ENCODE measurements at regions not wholly inside any gene's neighbourhood (a gene's known extent, or its start where the extent isn't known, plus 50 kb on each side); places are given as distances from the start of the nearest gene placed in this dataset.

DNA sequence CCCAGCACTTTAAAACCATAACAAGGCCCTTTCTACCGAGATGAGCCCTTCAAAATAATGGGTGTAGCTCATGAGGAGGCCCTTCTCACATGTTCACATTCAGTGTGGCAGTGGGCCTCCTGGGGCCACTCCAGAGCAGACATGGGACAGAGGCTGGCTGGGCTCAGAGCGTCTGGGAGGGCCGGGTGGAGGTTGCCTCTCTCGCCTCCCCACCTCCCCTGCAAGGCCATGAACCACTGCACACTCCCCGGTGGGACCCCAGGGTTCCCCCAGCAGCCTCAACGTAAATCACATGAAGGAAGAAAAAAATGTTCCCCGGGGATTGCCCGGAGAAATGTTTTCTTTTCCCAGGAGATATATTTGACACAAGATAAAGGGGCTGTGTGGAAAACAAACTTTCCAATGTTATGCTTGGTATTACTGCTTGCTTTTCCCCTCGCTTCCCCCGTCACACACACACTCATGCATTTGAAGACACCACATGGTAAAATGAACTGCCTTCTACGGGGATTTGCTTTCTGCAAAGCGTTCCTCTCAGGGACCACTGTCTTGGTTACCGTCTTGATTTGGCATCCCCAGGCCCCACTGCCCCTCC is 190.7 kb upstream of the CCND2 start:
- TF ChIP-seq, protein P1, sequence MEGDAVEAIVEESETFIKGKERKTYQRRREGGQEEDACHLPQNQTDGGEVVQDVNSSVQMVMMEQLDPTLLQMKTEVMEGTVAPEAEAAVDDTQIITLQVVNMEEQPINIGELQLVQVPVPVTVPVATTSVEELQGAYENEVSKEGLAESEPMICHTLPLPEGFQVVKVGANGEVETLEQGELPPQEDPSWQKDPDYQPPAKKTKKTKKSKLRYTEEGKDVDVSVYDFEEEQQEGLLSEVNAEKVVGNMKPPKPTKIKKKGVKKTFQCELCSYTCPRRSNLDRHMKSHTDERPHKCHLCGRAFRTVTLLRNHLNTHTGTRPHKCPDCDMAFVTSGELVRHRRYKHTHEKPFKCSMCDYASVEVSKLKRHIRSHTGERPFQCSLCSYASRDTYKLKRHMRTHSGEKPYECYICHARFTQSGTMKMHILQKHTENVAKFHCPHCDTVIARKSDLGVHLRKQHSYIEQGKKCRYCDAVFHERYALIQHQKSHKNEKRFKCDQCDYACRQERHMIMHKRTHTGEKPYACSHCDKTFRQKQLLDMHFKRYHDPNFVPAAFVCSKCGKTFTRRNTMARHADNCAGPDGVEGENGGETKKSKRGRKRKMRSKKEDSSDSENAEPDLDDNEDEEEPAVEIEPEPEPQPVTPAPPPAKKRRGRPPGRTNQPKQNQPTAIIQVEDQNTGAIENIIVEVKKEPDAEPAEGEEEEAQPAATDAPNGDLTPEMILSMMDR (conservative IDR thresholded peaks at IDR 0.05 in 1 of 2, IDR thresholded peaks at IDR 0.05 in 1 of 2; ENCODE audit: extremely low read depth in 1 of 2, insufficient read depth in 1 of 2, low read depth in 1 of 2, low read length in 2 of 2) = no peak
- no peak for TF ChIP-seq EZH2 (IDR thresholded peaks at IDR 0.05; ENCODE audit: borderline replicate concordance, low read length)
